NCI-H2029 treated with DMSO at 0.1 percent for 48 hours (cell line): ENCODE measurements at regions not wholly inside any gene's neighbourhood (a gene's known extent, or its start where the extent isn't known, plus 50 kb on each side); places are given as distances from the start of the nearest gene placed in this dataset.

Source experiments
- DNase-seq: peaks from one replicate; lab custom pipeline; 2025; lab: John Stamatoyannopoulos, UW

GRCh38 chr10:111515706-111516105 is 438.9 kb downstream of the ADRA2A start:
- no peak for DNase-seq

GRCh38 chr10:111516144-111516543 is 439.3 kb downstream of the ADRA2A start:
- DNase-seq, result no peak

GRCh38 chr10:111522141-111522540 is 445.3 kb downstream of the ADRA2A start:
- DNase-seq, result no peak

GRCh38 chr10:111522551-111522950 is 445.7 kb downstream of the ADRA2A start:
- no peak for DNase-seq

- DNase-seq, result no peak
Measured at GRCh38 chr10:111523016-111523415, 446.2 kb downstream of the ADRA2A start.

GRCh38 chr10:111524134-111524533 is 447.3 kb downstream of the ADRA2A start:
- DNase-seq, result no peak

- no peak for DNase-seq
Measured at GRCh38 chr10:111525696-111526095, 448.9 kb downstream of the ADRA2A start.

GRCh38 chr10:111531690-111532089 is 454.9 kb downstream of the ADRA2A start:
- DNase-seq, result no peak

- DNase-seq, result no peak
Measured at GRCh38 chr10:111532139-111532538, 455.3 kb downstream of the ADRA2A start.

- DNase-seq, result no peak
Measured at GRCh38 chr10:111539246-111539645, 462.4 kb downstream of the ADRA2A start.

- DNase-seq, result no peak
Measured at GRCh38 chr10:111543854-111544253, 467.0 kb downstream of the ADRA2A start.

GRCh38 chr10:111545861-111546605 is 469.2 kb downstream of the ADRA2A start:
- no peak for DNase-seq

GRCh38 chr10:111548084-111548726 is 471.4 kb downstream of the ADRA2A start:
- no peak for DNase-seq

- no peak for DNase-seq
Measured at GRCh38 chr10:111551001-111551400, 474.2 kb downstream of the ADRA2A start.

- DNase-seq, result no peak
Measured at GRCh38 chr10:111556666-111557065, 479.8 kb downstream of the ADRA2A start.

GRCh38 chr10:111558211-111558610 is 481.4 kb downstream of the ADRA2A start:
- DNase-seq, result no peak

GRCh38 chr10:111560027-111560426 is 483.2 kb downstream of the ADRA2A start:
- DNase-seq, result no peak

GRCh38 chr10:111561124-111561523 is 484.3 kb downstream of the ADRA2A start:
- no peak for DNase-seq

- no peak for DNase-seq
Measured at GRCh38 chr10:111565542-111565941, 488.7 kb downstream of the ADRA2A start.

GRCh38 chr10:111578076-111578475 is 501.2 kb downstream of the ADRA2A start:
- no peak for DNase-seq

- no peak for DNase-seq
Measured at GRCh38 chr10:111579473-111579872, 502.6 kb downstream of the ADRA2A start.

- DNase-seq, result no peak
Measured at GRCh38 chr10:111590703-111591102, 513.9 kb downstream of the ADRA2A start.

GRCh38 chr10:111593578-111593977 is 516.7 kb downstream of the ADRA2A start:
- DNase-seq, result no peak

- no peak for DNase-seq
Measured at GRCh38 chr10:111595173-111595572, 518.3 kb downstream of the ADRA2A start.
